HG03457 (cell line): ENCODE measurements at regions not wholly inside any gene's neighbourhood (a gene's known extent, or its start where the extent isn't known, plus 50 kb on each side); places are given as distances from the start of the nearest gene placed in this dataset.
"Not testable (repeated sequence)": the region's sequence is repeated elsewhere in the genome, so short reads cannot be mapped to it uniquely, and the experiment has no call there.

Experiments used
- ATAC-seq: cut with Tn5 transposase; IDR thresholded peaks from one replicate; pipeline ENCODE4 v1.9.1; 2021; ENCODE audit warnings: moderate number of reproducible peaks; ENCODE audit not compliant: unreplicated experiment

GRCh38 chr2:142718576-142719155 lies 158.8 kb upstream of the KYNU start:
- no peak for ATAC-seq

GRCh38 chr2:142716463-142717242 lies 160.8 kb upstream of the KYNU start:
- no peak for ATAC-seq

GRCh38 chr2:142714600-142714999 lies 162.9 kb upstream of the KYNU start:
- no peak for ATAC-seq

GRCh38 chr2:142710336-142710735 lies 167.1 kb upstream of the KYNU start:
- no peak for ATAC-seq

GRCh38 chr2:142707318-142707717 lies 170.1 kb upstream of the KYNU start:
- no peak for ATAC-seq

- ATAC-seq, result not testable (repeated sequence)
These were observed 175.1 kb upstream of the KYNU start for GRCh38 chr2:142702397-142702796.

GRCh38 chr2:142695350-142696257 lies 181.9 kb upstream of the KYNU start:
- ATAC-seq, result not testable (repeated sequence)

GRCh38 chr2:142694282-142694681 lies 183.2 kb upstream of the KYNU start:
- no peak for ATAC-seq

- no peak for ATAC-seq
These were observed 184.1 kb upstream of the KYNU start for GRCh38 chr2:142693171-142693950.

- ATAC-seq, result no peak
These were observed 188.4 kb upstream of the KYNU start for GRCh38 chr2:142688856-142689605.

GRCh38 chr2:142687509-142687908 lies 190.0 kb upstream of the KYNU start:
- no peak for ATAC-seq

- ATAC-seq, result no peak
These were observed 190.4 kb upstream of the KYNU start for GRCh38 chr2:142687075-142687474.

GRCh38 chr2:142684667-142685066 lies 192.8 kb upstream of the KYNU start:
- no peak for ATAC-seq

- no peak for ATAC-seq
These were observed 194.9 kb upstream of the KYNU start for GRCh38 chr2:142682528-142682927.

GRCh38 chr2:142681952-142682351 lies 195.5 kb upstream of the KYNU start:
- no peak for ATAC-seq

GRCh38 chr2:142678164-142678563 lies 199.3 kb upstream of the KYNU start:
- ATAC-seq, result no peak

- ATAC-seq, result no peak
These were observed 202.1 kb upstream of the KYNU start for GRCh38 chr2:142675398-142675797.

- ATAC-seq, result no peak
These were observed 203.6 kb upstream of the KYNU start for GRCh38 chr2:142673836-142674235.

- no peak for ATAC-seq
These were observed 204.8 kb upstream of the KYNU start for GRCh38 chr2:142672698-142673097.

GRCh38 chr2:142670362-142670761 lies 207.1 kb upstream of the KYNU start:
- ATAC-seq, result no peak
